HepG2 (cell line): ENCODE measurements at regions not wholly inside any gene's neighbourhood (a gene's known extent, or its start where the extent isn't known, plus 50 kb on each side); places are given as distances from the start of the nearest gene placed in this dataset.

Experiments used
- ATAC-seq: fragments of 200-7000 bp; cut with Tn5 transposase; 3 replicates; pipeline ENCODE4 v1.9.1; 2020; ENCODE audit warnings: mild to moderate bottlenecking, moderate library complexity
- BruUV-seq: library from RNA; stranded (reverse); fragments of 400-500 nt; replicated peaks from 2 replicates; lab custom pipeline; 2021; lab: Mats Ljungman, UMichigan
- CTCF ChIA-PET: fragments of 300-600 bp; formaldehyde crosslinking; extraction: SDS; loops from one replicate; lab custom pipeline; 2021; ENCODE audit warnings: low total read pairs, inconsistent platforms, low intra/inter-chr PET ratio; lab: Yijun Ruan, JAX
- POLR2A ChIA-PET: fragments of 350-600 bp; sonication (Branson Sonifier 250); formaldehyde crosslinking; loops from one replicate; lab custom pipeline; 2020; ENCODE audit warnings: antibody characterized with exemption, inconsistent platforms; lab: Yijun Ruan, JAX
- DNase-seq: peaks from one replicate; pipeline ENCODE4 v3.0.0-alpha.2; 2015; ENCODE audit warnings: low spot score
- FAIRE-seq: peaks from 3 replicates; lab custom pipeline; 2011; peaks lifted over from hg19 to GRCh38; lab: Jason Lieb, UNC
- H2AFZ ChIP-seq: one replicate; pipeline ENCODE4 v1.6.1; 2011; ENCODE audit warnings: low read length, inconsistent platforms
- H3K27ac ChIP-seq: fragments of 300-600 bp; 3 replicates; pipeline ENCODE4 v1.8.0; 2011; ENCODE audit warnings: mixed run types, mild to moderate bottlenecking, mixed read lengths, low read length, inconsistent platforms; ENCODE audit not compliant: insufficient read depth; ENCODE audit errors: extremely low read length
- H3K27me3 ChIP-seq, 2 experiments: fragments of 200-600 bp in 1 of 2; 2 replicates in 1 of 2; 3 replicates in 1 of 2; pipeline versions ENCODE4 v1.6.0 to v1.8.0; 2011; ENCODE audit warnings: low read length in 2 of 2, mild to moderate bottlenecking in 2 of 2, moderate library complexity in 2 of 2, inconsistent platforms in 1 of 2; ENCODE audit not compliant: insufficient read depth in 2 of 2, control insufficient read depth in 1 of 2
- H3K36me3 ChIP-seq, 2 experiments: fragments of 200-600 bp in 1 of 2; replicated peaks in 1 of 2; 2 replicates in 1 of 2; 3 replicates in 1 of 2; pipeline versions ENCODE4 v1.5.1 to v1.8.0; 2011; ENCODE audit warnings: low read length in 2 of 2, inconsistent platforms in 1 of 2; ENCODE audit not compliant: insufficient read depth in 2 of 2, control insufficient read depth in 1 of 2
- H3K4me1 ChIP-seq: 2 replicates; pipeline ENCODE4 v1.5.1; 2012; ENCODE audit warnings: low read length, inconsistent platforms; ENCODE audit not compliant: insufficient read depth
- H3K4me2 ChIP-seq: 2 replicates; pipeline ENCODE4 v1.6.0; 2011; ENCODE audit warnings: low read depth, low read length, inconsistent platforms
- H3K4me3 ChIP-seq, 3 experiments: fragments of 200-600 bp in 1 of 3; sonication (generic), shearing (Covaris generic) in 1 of 3; replicated peaks in 1 of 3; 2 replicates each; pipeline ENCODE4 v1.5.1; 2011 to 2016; ENCODE audit warnings: low read length in 3 of 3, inconsistent platforms in 2 of 3, low read depth in 2 of 3, mild to moderate bottlenecking in 2 of 3, control low read depth in 1 of 3, mixed read lengths in 1 of 3; ENCODE audit not compliant: insufficient read depth in 1 of 3
- H3K79me2 ChIP-seq: one replicate; pipeline ENCODE4 v1.6.1; 2011; ENCODE audit warnings: low read length, inconsistent platforms; ENCODE audit not compliant: insufficient read depth
- H3K9ac ChIP-seq: 2 replicates; pipeline ENCODE4 v1.6.0; 2011; ENCODE audit warnings: mild to moderate bottlenecking, low read depth, low read length, inconsistent platforms; ENCODE audit not compliant: insufficient read depth
- H3K9me3 ChIP-seq: 2 replicates; pipeline ENCODE4 v1.5.1; 2012; ENCODE audit warnings: mild to moderate bottlenecking, low read length
- H4K20me1 ChIP-seq: 2 replicates; pipeline ENCODE4 v1.6.0; 2011; ENCODE audit warnings: inconsistent platforms, mild to moderate bottlenecking, low read length, moderate library complexity; ENCODE audit not compliant: insufficient read depth
- CREB3 ChIP-seq: sonication (generic); formaldehyde crosslinking; IDR thresholded peaks from 2 replicates; pipeline ENCODE4 v1.5.0; 2020; ENCODE audit warnings: missing genetic modification reagents
- HMGXB4 ChIP-seq, 2 experiments: sonication (generic) in 1 of 2; formaldehyde crosslinking in 1 of 2; IDR thresholded peaks; 2 replicates each; pipeline versions ENCODE4 v1.4.0 to v1.6.1; 2018 to 2020; ENCODE audit warnings: missing genetic modification reagents in 2 of 2, borderline replicate concordance in 1 of 2, low read depth in 1 of 2, mild to moderate bottlenecking in 1 of 2, missing biosample characterization in 1 of 2
- IKZF5 ChIP-seq: IDR thresholded peaks from 2 replicates; pipeline ENCODE4 v1.6.1; 2018; ENCODE audit warnings: missing genetic modification reagents, mild to moderate bottlenecking, missing compliant biosample characterization
- IRF9 ChIP-seq: sonication (generic); formaldehyde crosslinking; IDR thresholded peaks from 2 replicates; pipeline ENCODE4 v1.8.0; 2022; ENCODE audit warnings: missing genetic modification reagents, mild to moderate bottlenecking, borderline replicate concordance
- KLF15 ChIP-seq: sonication (generic); formaldehyde crosslinking; IDR thresholded peaks from 2 replicates; pipeline ENCODE4 v1.8.1; 2023; ENCODE audit warnings: borderline replicate concordance, mild to moderate bottlenecking, inconsistent platforms, missing genetic modification reagents, mixed read lengths
- KMT2B ChIP-seq: IDR thresholded peaks from 2 replicates; pipeline ENCODE4 v1.6.1; 2016; ENCODE audit warnings: missing genetic modification reagents, missing compliant biosample characterization
- PBX3 ChIP-seq: sonication (generic); formaldehyde crosslinking; IDR thresholded peaks from 2 replicates; pipeline ENCODE4 v1.8.1; 2023; ENCODE audit warnings: missing genetic modification reagents, inconsistent platforms, borderline replicate concordance
- PHB2 ChIP-seq: fragments of 450-650 bp; IDR thresholded peaks from 2 replicates; pipeline ENCODE4 v1.6.1; 2018; ENCODE audit not compliant: partially characterized antibody
- RFX5 ChIP-seq: IDR thresholded peaks from 2 replicates; pipeline ENCODE4 v1.6.1; 2011; ENCODE audit warnings: low read depth, low read length, improper control_type of control experiment
- SNAPC5 ChIP-seq: sonication (generic); formaldehyde crosslinking; IDR thresholded peaks from 2 replicates; pipeline ENCODE4 v1.8.1; 2023; ENCODE audit warnings: mild to moderate bottlenecking, missing genetic modification reagents, borderline replicate concordance
- SP140L ChIP-seq: sonication (generic); formaldehyde crosslinking; IDR thresholded peaks from 2 replicates; pipeline ENCODE4 v1.4.0; 2020; ENCODE audit warnings: missing genetic modification reagents, borderline replicate concordance
- U2AF2 ChIP-seq: fragments of 200-400 bp; formaldehyde crosslinking; IDR thresholded peaks from 2 replicates; pipeline ENCODE4 v1.6.1; 2017; ENCODE audit warnings: low read depth, mild to moderate bottlenecking, low read length
- YEATS4 ChIP-seq: sonication (generic); formaldehyde crosslinking; IDR thresholded peaks from 2 replicates; pipeline ENCODE4 v1.4.0; 2020; ENCODE audit warnings: missing genetic modification reagents, borderline replicate concordance
- ZNF292 ChIP-seq: sonication (generic); formaldehyde crosslinking; IDR thresholded peaks from 2 replicates; pipeline ENCODE4 v1.8.1; 2022; ENCODE audit warnings: mild to moderate bottlenecking, low read depth, missing genetic modification reagents, borderline replicate concordance
- ZNF33B ChIP-seq: sonication (generic); formaldehyde crosslinking; IDR thresholded peaks from 2 replicates; pipeline ENCODE4 v1.5.1; 2020; ENCODE audit warnings: mild to moderate bottlenecking, missing genetic modification reagents
- ZNF441 ChIP-seq: sonication (generic); formaldehyde crosslinking; IDR thresholded peaks from 2 replicates; pipeline ENCODE4 v1.7.0; 2021; ENCODE audit warnings: missing genetic modification reagents, borderline replicate concordance
- ZNF567 ChIP-seq: sonication (generic); formaldehyde crosslinking; IDR thresholded peaks from 2 replicates; pipeline ENCODE4 v1.8.1; 2023; ENCODE audit warnings: mild to moderate bottlenecking, missing genetic modification reagents, borderline replicate concordance
- WGBS: methylation state at CpG from one replicate; pipeline ENCODE4 v1.1.6; 2017; ENCODE audit warnings: low lambda C conversion rate; 5-methylcytosine and 5-hydroxymethylcytosine counted together
- in situ Hi-C: cut with HindIII; loops from 2 replicates; pipeline ENCODE4 v1.10.0; 2017; ENCODE audit warnings: low pct_unique_long_range_greater_than_20kb; ENCODE audit not compliant: extremely low pct_ligation_motif_present
- intact Hi-C: fragments of 100-400 bp; cut with micrococcal nuclease; formaldehyde crosslinking; loops from one replicate; pipeline ENCODE4 v1.10.0; 2022; ENCODE audit not compliant: unreplicated experiment

GRCh38 chr5:2549354-2549753 is 202.1 kb downstream of the IRX2 start:
- POLR2A ChIA-PET = no interaction called here
- Histone ChIP-seq H3K4me1 (no peaks in the 10 kb centered on the region), H4K20me1 (no peaks in the 10 kb centered on the region), H2AFZ (no peak overlapping the region), H3K9me3 (peaks cover 8% of the 10 kb centered on the region), H3K36me3 (no peaks in the 10 kb centered on the region), H3K79me2 (no peaks in the 10 kb centered on the region), H3K4me2 (no peak overlapping the region), H3K27me3 (peaks cover 0 to 14% of the 10 kb centered on the region in 2 experiments; a peak in 2 of 5 replicates), H3K9ac (no peak overlapping the region), H3K4me3 (no peak overlapping the region), H3K27ac (no peak overlapping the region)
- BruUV-seq = no TSS peak
- no peak for FAIRE-seq
- no peak for TF ChIP-seq PBX3 (CRISPR knock-in tag)
- TF ChIP-seq YEATS4 (CRISPR knock-in tag) = no peak
- no peak for TF ChIP-seq KLF15 (CRISPR knock-in tag)
- no peak for TF ChIP-seq ZNF33B
- no peak for TF ChIP-seq ZNF567 (CRISPR knock-in tag)
- no peak for TF ChIP-seq ZNF441 (CRISPR knock-in tag)
- TF ChIP-seq KMT2B (CRISPR knock-in tag) = no peak
- TF ChIP-seq ZNF292 (CRISPR knock-in tag) = no peak
- TF ChIP-seq SP140L (CRISPR knock-in tag) = no peak
- TF ChIP-seq U2AF2 = no peak
- no peak for TF ChIP-seq RFX5
- no peak for TF ChIP-seq PHB2
- TF ChIP-seq IKZF5 (CRISPR knock-in tag) = no peak
- no peak for TF ChIP-seq CREB3 (CRISPR knock-in tag)
- no peak for TF ChIP-seq HMGXB4 (CRISPR knock-in tag; IDR thresholded peaks at IDR 0.05; ENCODE audit: borderline replicate concordance in 1 of 2, low read depth in 1 of 2)
- TF ChIP-seq SNAPC5 (CRISPR knock-in tag) = no peak
- no peak for TF ChIP-seq IRF9
- intact Hi-C loops = no loop called here
- no peak for ATAC-seq
- in situ Hi-C loops = no loop called here
- CTCF ChIA-PET = no interaction called here
- WGBS = 42% methylated on average over 4 of the region's 10 CpGs
- DNase-seq = no peak
